PC-9 (cell line): ENCODE measurements at regions not wholly inside any gene's neighbourhood (a gene's known extent, or its start where the extent isn't known, plus 50 kb on each side); places are given as distances from the start of the nearest gene placed in this dataset.

Experiments
- BruUV-seq: library from RNA; stranded (reverse); fragments of 400-500 nt; replicated peaks from 2 replicates; lab custom pipeline; 2021; lab: Mats Ljungman, UMichigan
- CTCF ChIA-PET: fragments of 300-600 bp; sonication (Branson Sonifier 250); formaldehyde crosslinking; loops from one replicate; lab custom pipeline; 2022; ENCODE audit warnings: antibody characterized with exemption; lab: Charles Lee
- POLR2A ChIA-PET: fragments of 300-600 bp; sonication (Branson Sonifier 250); formaldehyde crosslinking; loops from one replicate; lab custom pipeline; 2022; ENCODE audit warnings: antibody characterized with exemption; ENCODE audit not compliant: unreplicated experiment; lab: Charles Lee
- DNase-seq, 2 experiments: peaks; one replicate each; pipeline versions ENCODE4 v3.0.0 to v3.0.0-alpha.2; 2015 to 2022; ENCODE audit warnings: mixed read lengths in 1 of 2
- H2AFZ ChIP-seq: fragments of 200-600 bp; sonication (generic); 2 replicates; pipeline ENCODE4 v1.8.1; 2017; ENCODE audit warnings: antibody characterized with exemption
- H3F3A ChIP-seq: fragments of 200-600 bp; sonication (generic); 2 replicates; pipeline ENCODE4 v1.8.1; 2017; ENCODE audit warnings: antibody characterized with exemption, mild to moderate bottlenecking, low read depth; ENCODE audit not compliant: insufficient read depth
- H3K27ac ChIP-seq: fragments of 200-600 bp; sonication (generic); 2 replicates; pipeline ENCODE4 v1.6.1; 2016; ENCODE audit warnings: mixed run types
- H3K27me3 ChIP-seq: fragments of 200-600 bp; sonication (generic); 2 replicates; pipeline ENCODE4 v1.6.1; 2016; ENCODE audit warnings: low read depth, mixed run types; ENCODE audit not compliant: insufficient read depth
- H3K36me3 ChIP-seq: fragments of 200-600 bp; sonication (generic); 2 replicates; pipeline ENCODE4 v1.6.1; 2016; ENCODE audit warnings: low read depth, mixed run types
- H3K4me1 ChIP-seq: fragments of 200-600 bp; sonication (generic); replicated peaks from 2 replicates; pipeline ENCODE4 v1.6.1; 2016; ENCODE audit warnings: mixed run types; ENCODE audit not compliant: insufficient read depth
- H3K4me2 ChIP-seq: fragments of 200-600 bp; sonication (generic); 2 replicates; pipeline ENCODE4 v1.6.1; 2017; ENCODE audit warnings: mixed run types
- H3K4me3 ChIP-seq: fragments of 200-600 bp; sonication (generic); 2 replicates; pipeline ENCODE4 v1.6.1; 2016; ENCODE audit warnings: mixed run types
- H3K79me2 ChIP-seq: fragments of 200-600 bp; sonication (generic); 2 replicates; pipeline ENCODE4 v1.6.1; 2017; ENCODE audit warnings: low read depth, mixed run types
- H3K9me2 ChIP-seq: fragments of 200-600 bp; sonication (generic); 2 replicates; pipeline ENCODE4 v1.8.1; 2017; ENCODE audit warnings: mild to moderate bottlenecking; ENCODE audit not compliant: insufficient read depth
- H3K9me3 ChIP-seq: fragments of 200-600 bp; sonication (generic); 2 replicates; pipeline ENCODE4 v1.8.1; 2016; ENCODE audit warnings: low read depth; ENCODE audit not compliant: insufficient read depth
- H4K20me1 ChIP-seq: fragments of 200-600 bp; sonication (generic); 2 replicates; pipeline ENCODE4 v1.8.1; 2017; ENCODE audit not compliant: insufficient read depth
- CTCF ChIP-seq: fragments of 200-600 bp; sonication (generic); conservative IDR thresholded peaks from 2 replicates; pipeline ENCODE4 v1.6.1; 2017; ENCODE audit warnings: mixed run types, antibody characterized with exemption, mild to moderate bottlenecking, moderate library complexity
- EZH2 ChIP-seq: fragments of 200-600 bp; sonication (generic); IDR thresholded peaks from 2 replicates; pipeline ENCODE4 v1.8.0; 2017; ENCODE audit warnings: antibody characterized with exemption, low read depth
- intact Hi-C: fragments of 100-400 bp; cut with micrococcal nuclease; formaldehyde crosslinking; loops from one replicate; pipeline ENCODE4 v1.10.0; 2022; ENCODE audit not compliant: unreplicated experiment

- no peaks in the 10 kb centered on the region for H3F3A ChIP-seq
Observed at GRCh38 chr7:153440715-153441114, 611.5 kb upstream of the DPP6 start.

GRCh38 chr7:153443032-153443701 lies 609.0 kb upstream of the DPP6 start:
- intact Hi-C loops, result no loop called here
- Histone ChIP-seq H3K4me1 (no peaks in the 10 kb centered on the region), H3K9me2 (no peaks in the 10 kb centered on the region), H3K4me3 (no peak overlapping the region), H3F3A (no peaks in the 10 kb centered on the region), H2AFZ (no peak overlapping the region), H3K79me2 (no peaks in the 10 kb centered on the region), H4K20me1 (no peaks in the 10 kb centered on the region), H3K36me3 (no peaks in the 10 kb centered on the region), H3K27ac (no peak overlapping the region), H3K27me3 (peaks cover 52% of the 10 kb centered on the region), H3K4me2 (no peak overlapping the region), H3K9me3 (no peaks in the 10 kb centered on the region)
- POLR2A ChIA-PET, result no interaction called here
- no peak for TF ChIP-seq CTCF
- no peak for TF ChIP-seq EZH2
- DNase-seq, result no peak
- BruUV-seq, result no TSS peak
- CTCF ChIA-PET, result no interaction called here

More at GRCh38 chr7:153440715-153441114, 611.5 kb upstream of the DPP6 start:
- Histone ChIP-seq H3K4me2 (no peak overlapping the region), H3K36me3 (no peaks in the 10 kb centered on the region), H2AFZ (no peak overlapping the region), H3K9me3 (no peaks in the 10 kb centered on the region), H3K27ac (no peak overlapping the region), H3K4me1 (no peaks in the 10 kb centered on the region), H4K20me1 (no peaks in the 10 kb centered on the region), H3K9me2 (peaks cover 4% of the 10 kb centered on the region; the same call in 1 of the 2 replicates), H3K27me3 (peaks cover 60% of the 10 kb centered on the region), H3K79me2 (no peaks in the 10 kb centered on the region), H3K4me3 (no peak overlapping the region)
- POLR2A ChIA-PET, result no interaction called here
- no peak for DNase-seq
- CTCF ChIA-PET, result no interaction called here
- intact Hi-C loops, result no loop called here
- no peak for TF ChIP-seq CTCF
- TF ChIP-seq EZH2, result no peak
- BruUV-seq, result no TSS peak

- Histone ChIP-seq H4K20me1 (no peaks in the 10 kb centered on the region), H3K9me3 (no peaks in the 10 kb centered on the region), H2AFZ (no peak overlapping the region), H3K27ac (no peak overlapping the region), H3K4me2 (no peak overlapping the region), H3K4me1 (no peaks in the 10 kb centered on the region), H3F3A (no peaks in the 10 kb centered on the region), H3K36me3 (no peaks in the 10 kb centered on the region), H3K9me2 (no peaks in the 10 kb centered on the region), H3K27me3 (peaks cover 40% of the 10 kb centered on the region), H3K4me3 (no peak overlapping the region), H3K79me2 (no peaks in the 10 kb centered on the region)
- no peak for TF ChIP-seq CTCF
- no peak for TF ChIP-seq EZH2
- DNase-seq, result no peak
- no TSS peak for BruUV-seq
- ChIA-PET CTCF (no interaction called here), POLR2A (no interaction called here)
- intact Hi-C loops, result no loop called here
Observed at GRCh38 chr7:153444641-153445040, 607.6 kb upstream of the DPP6 start.
